IMR-90 (cell line): ENCODE measurements at regions not wholly inside any gene's neighbourhood (a gene's known extent, or its start where the extent isn't known, plus 50 kb on each side); places are given as distances from the start of the nearest gene placed in this dataset.

Source experiments
- ATAC-seq: fragments of 200-7000 bp; cut with Tn5 transposase; 2 replicates; pipeline ENCODE4 v1.9.1; 2020; ENCODE audit warnings: low read depth, mild to moderate bottlenecking, moderate library complexity
- BruUV-seq: library from RNA; stranded (reverse); fragments of 400-500 nt; replicated peaks from 2 replicates; lab custom pipeline; 2021; lab: Mats Ljungman, UMichigan
- CTCF ChIA-PET: fragments of 300-600 bp; formaldehyde crosslinking; extraction: SDS; loops from one replicate; lab custom pipeline; 2021; ENCODE audit warnings: antibody characterized with exemption; lab: Yijun Ruan, JAX
- POLR2A ChIA-PET: fragments of 300-600 bp; sonication (Branson Sonifier 250); formaldehyde crosslinking; loops from one replicate; lab custom pipeline; 2022; ENCODE audit warnings: antibody characterized with exemption; ENCODE audit not compliant: unreplicated experiment; lab: Charles Lee
- DNase-seq: peaks from one replicate; pipeline ENCODE4 v3.0.0; 2013
- H2AFZ ChIP-seq: replicated peaks from 2 replicates; pipeline ENCODE3; 2013; ENCODE audit warnings: low read length, mild to moderate bottlenecking; ENCODE audit not compliant: poor library complexity
- H2AK5ac ChIP-seq: 2 replicates; pipeline ENCODE4 v1.6.1; 2013; ENCODE audit warnings: low read depth, low read length, inconsistent platforms
- H2AK9ac ChIP-seq: replicated peaks from 2 replicates; pipeline ENCODE3; 2013; ENCODE audit warnings: mild to moderate bottlenecking, low read depth, low read length, moderate library complexity; ENCODE audit not compliant: poor library complexity
- H2BK120ac ChIP-seq: 2 replicates; pipeline ENCODE4 v1.6.1; 2013; ENCODE audit warnings: low read depth, low read length, inconsistent platforms
- H2BK15ac ChIP-seq: 3 replicates; pipeline ENCODE4 v1.6.1; 2013; ENCODE audit warnings: low read depth, low read length, inconsistent platforms
- H2BK20ac ChIP-seq: 2 replicates; pipeline ENCODE4 v1.6.1; 2013; ENCODE audit warnings: low read depth, mild to moderate bottlenecking, inconsistent platforms, low read length, moderate library complexity
- H2BK5ac ChIP-seq: 2 replicates; pipeline ENCODE4 v1.6.1; 2013; ENCODE audit warnings: mild to moderate bottlenecking, low read depth, low read length, inconsistent platforms; ENCODE audit not compliant: poor library complexity, severe bottlenecking
- H3K14ac ChIP-seq: replicated peaks from 2 replicates; pipeline ENCODE4 v1.6.1; 2013; ENCODE audit warnings: low read depth, low read length, inconsistent platforms
- H3K18ac ChIP-seq: 2 replicates; pipeline ENCODE4 v1.6.1; 2013; ENCODE audit warnings: low read depth, low read length, control low read depth
- H3K23ac ChIP-seq: 2 replicates; pipeline ENCODE4 v1.6.1; 2013; ENCODE audit warnings: low read depth, low read length, inconsistent platforms
- H3K27ac ChIP-seq: 2 replicates; pipeline ENCODE4 v1.5.1; 2013; ENCODE audit warnings: mild to moderate bottlenecking, control low read depth, low read length; ENCODE audit not compliant: insufficient read depth
- H3K27me3 ChIP-seq: 2 replicates; pipeline ENCODE4 v1.6.1; 2013; ENCODE audit warnings: low read length; ENCODE audit not compliant: control insufficient read depth, insufficient read depth
- H3K36me3 ChIP-seq: 2 replicates; pipeline ENCODE4 v1.6.1; 2013; ENCODE audit warnings: low read length, mixed read lengths; ENCODE audit not compliant: control insufficient read depth, insufficient read depth
- H3K4ac ChIP-seq: 2 replicates; pipeline ENCODE4 v1.6.1; 2013; ENCODE audit warnings: low read depth, low read length, inconsistent platforms
- H3K4me1 ChIP-seq: 2 replicates; pipeline ENCODE4 v1.6.1; 2013; ENCODE audit warnings: low read length, mixed read lengths; ENCODE audit not compliant: control insufficient read depth, insufficient read depth
- H3K4me2 ChIP-seq: 2 replicates; pipeline ENCODE4 v1.6.1; 2013; ENCODE audit warnings: low read depth, mild to moderate bottlenecking, control low read depth, low read length, moderate library complexity
- H3K4me3 ChIP-seq: 2 replicates; pipeline ENCODE4 v1.5.1; 2013; ENCODE audit warnings: low read depth, mild to moderate bottlenecking, control low read depth, low read length, moderate library complexity; ENCODE audit not compliant: insufficient read depth
- H3K56ac ChIP-seq: 2 replicates; pipeline ENCODE4 v1.6.1; 2013; ENCODE audit warnings: low read length, inconsistent platforms; ENCODE audit not compliant: insufficient read depth; ENCODE audit errors: extremely low read depth
- H3K79me1 ChIP-seq, 2 experiments: 2 replicates each; pipeline ENCODE4 v1.6.1; 2013; ENCODE audit warnings: low read length in 2 of 2, inconsistent platforms in 1 of 2, low read depth in 1 of 2
- H3K9ac ChIP-seq: 2 replicates; pipeline ENCODE4 v1.6.1; 2013; ENCODE audit warnings: low read depth, low read length, control low read depth
- H3K9me1 ChIP-seq: 2 replicates; pipeline ENCODE4 v1.6.1; 2013; ENCODE audit warnings: low read length, inconsistent platforms; ENCODE audit not compliant: insufficient read depth
- H3K9me3 ChIP-seq: 2 replicates; pipeline ENCODE4 v1.6.1; 2013; ENCODE audit warnings: low read length; ENCODE audit not compliant: control insufficient read depth, insufficient read depth
- H4K20me1 ChIP-seq: 2 replicates; pipeline ENCODE4 v1.6.1; 2013; ENCODE audit warnings: low read length, inconsistent platforms; ENCODE audit not compliant: insufficient read depth
- H4K5ac ChIP-seq: 2 replicates; pipeline ENCODE4 v1.6.1; 2013; ENCODE audit warnings: mild to moderate bottlenecking, low read depth, low read length, control low read depth
- H4K8ac ChIP-seq, 2 experiments: 2 replicates each; pipeline ENCODE4 v1.6.1; 2013; ENCODE audit warnings: low read depth in 2 of 2, low read length in 2 of 2, control low read depth in 1 of 2, inconsistent platforms in 1 of 2
- H4K91ac ChIP-seq: 2 replicates; pipeline ENCODE4 v1.6.1; 2013; ENCODE audit warnings: low read depth, low read length, inconsistent platforms; ENCODE audit not compliant: insufficient read depth
- BHLHE40 ChIP-seq: fragments of 150-350 bp; IDR thresholded peaks from 2 replicates; pipeline ENCODE4 v1.6.1; 2016; ENCODE audit warnings: mild to moderate bottlenecking, low read depth, low read length
- CEBPB ChIP-seq: IDR thresholded peaks from 2 replicates; pipeline ENCODE4 v1.6.1; 2012; ENCODE audit warnings: low read depth, low read length, improper control_type of control experiment
- ELK1 ChIP-seq: fragments of 150-350 bp; IDR thresholded peaks from 2 replicates; pipeline ENCODE4 v1.6.1; 2016; ENCODE audit warnings: low read depth, mild to moderate bottlenecking, low read length, moderate library complexity, borderline replicate concordance
- FOS ChIP-seq: fragments of 150-350 bp; IDR thresholded peaks from 2 replicates; pipeline ENCODE4 v1.6.1; 2016; ENCODE audit warnings: low read depth, low read length
- MAFK ChIP-seq: IDR thresholded peaks from 2 replicates; pipeline ENCODE4 v1.6.1; 2012; ENCODE audit warnings: low read depth, low read length, improper control_type of control experiment
- MAZ ChIP-seq: IDR thresholded peaks from 2 replicates; pipeline ENCODE4 v1.6.1; 2012; ENCODE audit warnings: low read depth, mild to moderate bottlenecking, low read length, improper control_type of control experiment, moderate library complexity, borderline replicate concordance
- MXI1 ChIP-seq: IDR thresholded peaks from 2 replicates; pipeline ENCODE4 v1.6.1; 2012; ENCODE audit warnings: low read depth, mild to moderate bottlenecking, low read length, moderate library complexity, borderline replicate concordance
- NFE2L2 ChIP-seq: fragments of 150-350 bp; IDR thresholded peaks from 2 replicates; pipeline ENCODE4 v1.6.1; 2016; ENCODE audit warnings: low read depth, mild to moderate bottlenecking, low read length
- RAD21 ChIP-seq: IDR thresholded peaks from 2 replicates; pipeline ENCODE4 v1.6.1; 2012; ENCODE audit warnings: low read length, improper control_type of control experiment
- RFX5 ChIP-seq: IDR thresholded peaks from 2 replicates; pipeline ENCODE4 v1.8.0; 2012; ENCODE audit warnings: low read depth, mild to moderate bottlenecking, low read length, moderate library complexity
- SMC3 ChIP-seq: fragments of 150-350 bp; IDR thresholded peaks from 2 replicates; pipeline ENCODE4 v1.6.1; 2016; ENCODE audit warnings: low read depth, mild to moderate bottlenecking, antibody characterized with exemption, low read length, moderate library complexity
- WGBS, 2 experiments: methylation state at CpG; one replicate each; pipeline versions ENCODE4 v1.1.5 to v1.1.7; 2013; ENCODE audit warnings: missing lambda C conversion rate in 2 of 2; ENCODE audit not compliant: insufficient read length in 1 of 2; ENCODE audit errors: extremely low coverage in 2 of 2; 5-methylcytosine and 5-hydroxymethylcytosine counted together
- dilution Hi-C: fragments of 300-500 bp; cut with HindIII; formaldehyde crosslinking; loops from one replicate; pipeline ENCODE4 v1.14.3; 2018; ENCODE audit warnings: low sequenced_read_pairs; ENCODE audit not compliant: unreplicated experiment
- in situ Hi-C: fragments of 300-500 bp; cut with MboI; formaldehyde crosslinking; loops from 3 replicates; pipeline ENCODE4 v1.14.3; 2019; ENCODE audit warnings: low sequenced_read_pairs, inconsistent platforms, mixed read lengths
- intact Hi-C: fragments of 100-400 bp; cut with micrococcal nuclease; formaldehyde crosslinking; loops from 2 replicates; pipeline ENCODE4 v1.10.0; 2022
- TF ChIP-seq, protein P1 (sequence below): fragments of 150-350 bp; IDR thresholded peaks from 2 replicates; pipeline ENCODE4 v1.6.1; 2017; ENCODE audit warnings: mild to moderate bottlenecking, antibody characterized with exemption, low read length, low read depth
- TF ChIP-seq, protein P2 (sequence below): conservative IDR thresholded peaks from 2 replicates; pipeline ENCODE4 v1.5.1; 2012; ENCODE audit warnings: mild to moderate bottlenecking, low read depth, low read length, improper control_type of control experiment

DNA sequence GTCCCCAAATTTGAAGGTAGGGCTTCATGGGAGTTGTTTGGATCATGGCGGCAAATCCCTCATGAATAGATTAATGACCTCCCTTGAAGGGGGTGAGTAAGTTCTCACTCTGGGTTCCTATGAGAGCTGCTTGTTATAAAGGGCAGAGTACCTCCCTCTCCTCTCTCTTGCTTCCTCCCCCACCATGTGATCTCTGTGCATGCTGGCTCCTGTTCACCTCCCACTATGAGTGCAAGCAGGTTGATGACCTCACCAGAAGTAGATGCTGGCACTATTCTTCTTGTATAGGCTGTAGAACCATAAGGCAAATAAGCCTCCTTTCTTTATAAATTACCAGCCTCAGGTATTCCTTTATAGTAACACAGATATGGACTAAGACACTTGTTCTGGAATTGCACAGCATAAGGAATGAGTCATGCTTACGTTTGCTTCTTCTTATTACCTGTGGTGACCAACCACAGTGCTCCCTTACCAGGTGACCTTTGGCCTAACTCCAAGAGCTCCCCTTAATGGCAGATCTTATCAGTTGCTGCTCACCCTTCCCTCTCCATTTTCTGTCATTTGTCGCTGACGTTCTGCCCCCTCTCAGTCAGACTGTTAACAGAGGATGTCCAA, 559.5 kb upstream of the GCFC2 start:
- Histone ChIP-seq H2AK5ac (no peak overlapping the region), H2BK120ac (no peak overlapping the region), H3K27ac (no peak overlapping the region), H3K9me1 (no peaks in the 10 kb centered on the region), H2AFZ (no peak overlapping the region), H3K27me3 (no peaks in the 10 kb centered on the region), H4K20me1 (no peaks in the 10 kb centered on the region), H4K5ac (no peak overlapping the region), H3K23ac (no peak overlapping the region), H3K4me3 (no peak overlapping the region), H3K36me3 (no peaks in the 10 kb centered on the region), H2BK5ac (no peak overlapping the region), H3K4ac (no peak overlapping the region), H4K91ac (no peak overlapping the region), H3K56ac (no peak overlapping the region), H3K4me2 (no peak overlapping the region), H3K79me1 (no peaks in the 10 kb centered on the region), H4K8ac (no peak overlapping the region), H2AK9ac (no peak overlapping the region), H2BK15ac (no peak overlapping the region), H3K4me1 (no peaks in the 10 kb centered on the region), H3K14ac (no peak overlapping the region), H2BK20ac (no peak overlapping the region), H3K9ac (no peak overlapping the region), H3K9me3 (no peaks in the 10 kb centered on the region), H3K18ac (no peak overlapping the region)
- WGBS, 2 experiments, result no CpG with 5 or more reads among the region's 4 CpGs
- intact Hi-C loops, result no loop called here
- ATAC-seq, result no peak
- TF ChIP-seq NFE2L2 (no peak), BHLHE40 (no peak), MAFK (no peak), FOS (no peak), RFX5 (no peak), MAZ (no peak), CEBPB (no peak), ELK1 (no peak), RAD21 (no peak), MXI1 (no peak), SMC3 (no peak)
- TF ChIP-seq, protein P1, sequence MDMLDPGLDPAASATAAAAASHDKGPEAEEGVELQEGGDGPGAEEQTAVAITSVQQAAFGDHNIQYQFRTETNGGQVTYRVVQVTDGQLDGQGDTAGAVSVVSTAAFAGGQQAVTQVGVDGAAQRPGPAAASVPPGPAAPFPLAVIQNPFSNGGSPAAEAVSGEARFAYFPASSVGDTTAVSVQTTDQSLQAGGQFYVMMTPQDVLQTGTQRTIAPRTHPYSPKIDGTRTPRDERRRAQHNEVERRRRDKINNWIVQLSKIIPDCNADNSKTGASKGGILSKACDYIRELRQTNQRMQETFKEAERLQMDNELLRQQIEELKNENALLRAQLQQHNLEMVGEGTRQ, result no peak
- TF ChIP-seq, protein P2, sequence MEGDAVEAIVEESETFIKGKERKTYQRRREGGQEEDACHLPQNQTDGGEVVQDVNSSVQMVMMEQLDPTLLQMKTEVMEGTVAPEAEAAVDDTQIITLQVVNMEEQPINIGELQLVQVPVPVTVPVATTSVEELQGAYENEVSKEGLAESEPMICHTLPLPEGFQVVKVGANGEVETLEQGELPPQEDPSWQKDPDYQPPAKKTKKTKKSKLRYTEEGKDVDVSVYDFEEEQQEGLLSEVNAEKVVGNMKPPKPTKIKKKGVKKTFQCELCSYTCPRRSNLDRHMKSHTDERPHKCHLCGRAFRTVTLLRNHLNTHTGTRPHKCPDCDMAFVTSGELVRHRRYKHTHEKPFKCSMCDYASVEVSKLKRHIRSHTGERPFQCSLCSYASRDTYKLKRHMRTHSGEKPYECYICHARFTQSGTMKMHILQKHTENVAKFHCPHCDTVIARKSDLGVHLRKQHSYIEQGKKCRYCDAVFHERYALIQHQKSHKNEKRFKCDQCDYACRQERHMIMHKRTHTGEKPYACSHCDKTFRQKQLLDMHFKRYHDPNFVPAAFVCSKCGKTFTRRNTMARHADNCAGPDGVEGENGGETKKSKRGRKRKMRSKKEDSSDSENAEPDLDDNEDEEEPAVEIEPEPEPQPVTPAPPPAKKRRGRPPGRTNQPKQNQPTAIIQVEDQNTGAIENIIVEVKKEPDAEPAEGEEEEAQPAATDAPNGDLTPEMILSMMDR, result no peak
- no TSS peak for BruUV-seq
- ChIA-PET POLR2A (no interaction called here), CTCF (no interaction called here)
- in situ Hi-C loops, result no loop called here
- no peak for DNase-seq
- dilution Hi-C loops, result no loop called here
